ENCODE measurements at regions not wholly inside any gene's neighbourhood (a gene's known extent, or its start where the extent isn't known, plus 50 kb on each side); places are given as distances from the start of the nearest gene placed in this dataset.

GRCh38 chr12:66852765-66853164, 173.9 kb upstream of the GRIP1 start:
- FAIRE-seq, result no peak
- Histone ChIP-seq H3K36me3 (ENCODE audit: control insufficient read depth in 2 of 2, extremely low read depth in 1 of 2, insufficient read depth in 2 of 2, low read length in 2 of 2) (no peaks in the 10 kb centered on the region), H3K4me1 (ENCODE audit: control insufficient read depth, extremely low read depth, insufficient read depth, low read length) (no peaks in the 10 kb centered on the region), H4K20me1 (replicated peaks; ENCODE audit: control insufficient read depth, extremely low read depth, insufficient read depth, low read length) (no peaks in the 10 kb centered on the region), H3K27ac (ENCODE audit: insufficient read depth, low read depth, low read length) (no peak overlapping the region), H3K9me3 (replicated peaks; ENCODE audit: control insufficient read depth, insufficient read depth, low read length) (no peaks in the 10 kb centered on the region), H3K79me2 (ENCODE audit: control insufficient read depth, insufficient read depth, low read length) (no peaks in the 10 kb centered on the region), H3K27me3 (ENCODE audit: control insufficient read depth in 2 of 2, insufficient read depth in 2 of 2, low read length in 2 of 2) (no peaks in the 10 kb centered on the region), H3K4me3 (replicated peaks in 1 of 3; ENCODE audit: insufficient read depth in 1 of 3, low read depth in 1 of 3, low read length in 3 of 3) (no peak overlapping the region), H3K4me2 (ENCODE audit: insufficient read depth, low read length) (no peak overlapping the region), H3K9ac (replicated peaks; ENCODE audit: extremely low read depth, insufficient read depth, low read length) (no peak overlapping the region), H3K9me1 (replicated peaks; ENCODE audit: control insufficient read depth, extremely low read depth, insufficient read depth, low read length) (no peaks in the 10 kb centered on the region), H2AFZ (ENCODE audit: low read depth, low read length) (no peak overlapping the region)
- TF ChIP-seq EZH2 (IDR thresholded peaks at IDR 0.05; ENCODE audit: borderline replicate concordance, low read depth, low read length, severe bottlenecking) (no peak), GATA2 (IDR thresholded peaks at IDR 0.05; ENCODE audit: insufficient read depth, insufficient read length, low read depth, low read length) (no peak), JUN (IDR thresholded peaks at IDR 0.05; ENCODE audit: borderline replicate concordance, insufficient read depth, insufficient read length, low read depth) (no peak), POLR2A (IDR thresholded peaks at IDR 0.05; ENCODE audit: low read depth, low read length) (no peak), POLR2AphosphoS5 (IDR thresholded peaks at IDR 0.05; ENCODE audit: insufficient read depth, low read depth, low read length) (no peak), CTCF (IDR thresholded peaks at IDR 0.05; ENCODE audit: extremely low read depth in 1 of 2, insufficient read depth in 1 of 2, low read depth in 1 of 2, low read length in 2 of 2) (no peak), FOS (IDR thresholded peaks at IDR 0.05; ENCODE audit: borderline replicate concordance, insufficient read depth, low read length) (no peak)
- no peak for DNase-seq (ENCODE audit: low read depth, low spot score)
- dilution Hi-C loops (cut with MboI; ENCODE audit: extremely low pct_ligation_motif_present, low sequenced_read_pairs), result no loop called here
- no TSS peak for BruUV-seq (replicated peaks)
- ChIA-PET CTCF (interaction anchor here (1.1 kb wide), 1 partner anchor 9 kb away, joined by 6 read pairs; no protein-coding TSS in a partner anchor), POLR2A (no interaction called here)
- intact Hi-C loops (cut with micrococcal nuclease), result no loop called here
